GM12891 (cell line): ENCODE measurements at regions not wholly inside any gene's neighbourhood (a gene's known extent, or its start where the extent isn't known, plus 50 kb on each side); places are given as distances from the start of the nearest gene placed in this dataset.

Experiments
- DNase-seq: peaks from one replicate; pipeline ENCODE4 v3.0.0; 2011; ENCODE audit warnings: low spot score; ENCODE audit not compliant: insufficient read length
- FAIRE-seq: peaks from 2 replicates; lab custom pipeline; 2011; peaks lifted over from hg19 to GRCh38; lab: Jason Lieb, UNC
- PAX5 ChIP-seq: IDR thresholded peaks from 2 replicates; pipeline ENCODE4 v1.6.1; 2011; ENCODE audit warnings: low read length, moderate library complexity, mild to moderate bottlenecking; ENCODE audit not compliant: insufficient read depth, severe bottlenecking
- POLR2A ChIP-seq: IDR thresholded peaks from 2 replicates; pipeline ENCODE4 v1.6.1; 2011; ENCODE audit warnings: low read depth, low read length, control low read depth
- POLR2AphosphoS5 ChIP-seq: IDR thresholded peaks from 2 replicates; pipeline ENCODE4 v1.6.1; 2011; ENCODE audit warnings: low read depth, low read length, control low read depth
- POU2F2 ChIP-seq: IDR thresholded peaks from 2 replicates; pipeline ENCODE4 v1.6.1; 2011; ENCODE audit warnings: low read depth, mild to moderate bottlenecking, control low read depth, low read length, moderate library complexity
- SPI1 ChIP-seq: IDR thresholded peaks from 2 replicates; pipeline ENCODE4 v1.6.1; 2011; ENCODE audit warnings: low read depth, low read length, control low read depth
- TAF1 ChIP-seq: IDR thresholded peaks from 2 replicates; pipeline ENCODE4 v1.6.1; 2011; ENCODE audit warnings: low read depth, low read length, control low read depth

GRCh38 chr10:83935911-83936310 lies 203.4 kb upstream of the GHITM start:
- no peak for DNase-seq
- no peak for FAIRE-seq
- TF ChIP-seq TAF1 (no peak), POLR2AphosphoS5 (no peak), POLR2A (no peak), SPI1 (no peak), POU2F2 (no peak), PAX5 (no peak)

DNA sequence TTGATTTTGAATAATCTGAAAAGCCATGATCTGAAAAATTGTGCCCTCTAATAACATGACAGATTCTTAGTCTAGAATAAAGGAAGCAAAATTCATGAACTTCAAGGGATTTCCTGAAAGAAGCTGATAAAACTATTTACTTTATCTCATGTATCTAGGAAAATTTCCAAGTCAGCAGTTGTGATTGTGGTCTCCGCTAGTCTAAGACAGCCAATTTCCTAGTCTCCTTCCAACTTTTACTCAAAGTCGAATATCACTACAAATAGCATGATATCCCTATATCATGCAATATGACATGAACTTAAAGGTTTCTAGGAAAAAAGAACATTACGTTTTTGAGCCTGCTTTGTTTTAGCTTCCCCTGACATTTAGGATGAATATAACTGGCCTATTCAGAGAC lies 202.1 kb upstream of the GHITM start:
- no peak for TF ChIP-seq POLR2AphosphoS5
- no peak for TF ChIP-seq PAX5
- no peak for TF ChIP-seq SPI1
- TF ChIP-seq POLR2A: no peak
- no peak for TF ChIP-seq POU2F2
- no peak for DNase-seq
- no peak for FAIRE-seq

DNA sequence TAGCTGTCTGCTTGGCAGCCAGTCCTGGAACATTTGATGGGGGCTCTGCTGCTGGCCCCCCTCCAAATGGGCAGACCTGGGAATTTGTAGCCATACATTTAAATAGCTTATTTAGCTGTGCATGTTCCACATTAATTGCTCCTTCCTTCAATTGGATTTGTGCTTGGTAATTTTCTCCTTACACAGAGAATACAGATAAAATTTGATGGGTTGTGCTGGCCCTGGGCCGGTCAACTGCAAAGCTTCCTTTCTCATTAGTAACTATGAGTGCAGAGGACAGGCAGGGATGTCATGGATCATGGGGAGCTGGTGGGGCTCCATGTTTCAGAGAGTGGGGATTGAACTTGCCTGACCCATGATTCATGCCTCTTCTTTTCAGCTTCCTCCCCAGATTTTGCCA lies 201.5 kb upstream of the GHITM start:
- DNase-seq: no peak
- FAIRE-seq: no peak
- TF ChIP-seq TAF1: no peak
- no peak for TF ChIP-seq POLR2A
- no peak for TF ChIP-seq POLR2AphosphoS5
- TF ChIP-seq POU2F2: no peak
- TF ChIP-seq SPI1: no peak
- no peak for TF ChIP-seq PAX5

GRCh38 chr10:83941189-83941588 lies 198.1 kb upstream of the GHITM start:
- TF ChIP-seq TAF1 (no peak), POLR2AphosphoS5 (no peak), POLR2A (no peak), POU2F2 (no peak), PAX5 (no peak), SPI1 (no peak)
- FAIRE-seq: no peak
- no peak for DNase-seq

DNA sequence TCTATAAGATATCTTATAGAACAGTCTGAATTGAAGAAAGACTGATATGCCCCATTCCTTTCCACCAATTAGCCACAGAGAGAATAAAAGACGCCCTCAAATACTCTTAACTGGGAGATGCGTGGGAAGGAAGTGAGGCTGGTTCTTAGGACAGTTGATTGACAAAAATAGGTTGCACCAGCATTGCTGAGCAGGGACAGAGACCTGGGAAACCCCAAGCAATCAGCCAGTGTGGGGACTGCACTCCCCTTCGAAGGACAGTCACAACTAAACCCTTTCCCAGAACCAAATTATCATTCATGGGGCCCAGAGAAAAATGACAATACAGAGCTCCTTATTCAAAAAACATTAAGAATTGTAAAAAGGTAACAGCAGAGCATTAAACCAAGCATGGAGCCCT lies 196.9 kb upstream of the GHITM start:
- DNase-seq (no peak), FAIRE-seq (no peak)
- TF ChIP-seq POLR2AphosphoS5 (no peak), POLR2A (no peak), TAF1 (no peak), SPI1 (no peak), PAX5 (no peak), POU2F2 (no peak)

- DNase-seq (no peak), FAIRE-seq (peak; percentile 26)
- TF ChIP-seq TAF1 (no peak), POLR2AphosphoS5 (no peak), SPI1 (no peak), POLR2A (no peak), POU2F2 (no peak), PAX5 (no peak)
Observed at GRCh38 chr10:83943049-83943448, 196.3 kb upstream of the GHITM start.

GRCh38 chr10:83943920-83944319 lies 195.4 kb upstream of the GHITM start:
- TF ChIP-seq SPI1 (no peak), TAF1 (no peak), POLR2A (no peak), POU2F2 (no peak), POLR2AphosphoS5 (no peak), PAX5 (no peak)
- no peak for FAIRE-seq
- no peak for DNase-seq

DNA sequence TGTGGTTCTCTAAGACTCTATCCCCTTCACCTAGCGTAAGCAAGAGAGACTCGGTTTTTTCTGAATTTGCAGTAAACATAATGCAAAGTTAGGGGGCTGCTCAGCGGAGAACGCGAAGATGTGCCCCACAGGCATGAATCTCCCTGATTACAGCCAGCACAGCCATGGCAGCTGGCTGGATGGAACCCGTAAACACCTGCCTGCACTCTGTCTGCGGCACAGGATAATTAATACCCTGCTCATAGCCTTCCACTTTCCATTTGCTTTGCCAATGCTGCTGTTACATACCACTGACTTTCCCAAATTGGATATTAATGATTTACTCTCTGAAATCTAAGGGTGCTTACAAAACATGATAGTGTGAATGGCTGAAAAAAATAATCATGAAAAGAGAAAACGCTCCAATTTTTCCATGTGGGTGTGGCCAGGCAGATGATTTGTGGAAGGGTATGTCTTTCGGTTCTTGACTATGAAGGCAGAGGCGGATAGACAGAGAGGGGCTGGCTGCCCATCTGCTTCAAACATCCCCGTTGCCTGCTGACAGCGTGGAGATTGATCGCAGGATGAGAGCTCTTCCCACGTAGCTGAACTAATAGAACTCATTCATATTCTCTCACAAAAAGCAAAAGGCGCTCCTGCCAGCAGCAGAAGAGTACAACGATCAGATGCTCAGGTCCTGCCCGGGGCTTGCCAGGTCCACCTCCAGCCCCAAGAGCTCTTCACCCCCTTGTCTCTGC lies 193.2 kb upstream of the GHITM start:
- no peak for FAIRE-seq
- no peak for DNase-seq
- TF ChIP-seq POU2F2 (no peak), SPI1 (no peak), POLR2A (no peak), POLR2AphosphoS5 (no peak), PAX5 (no peak), TAF1 (no peak)

DNA sequence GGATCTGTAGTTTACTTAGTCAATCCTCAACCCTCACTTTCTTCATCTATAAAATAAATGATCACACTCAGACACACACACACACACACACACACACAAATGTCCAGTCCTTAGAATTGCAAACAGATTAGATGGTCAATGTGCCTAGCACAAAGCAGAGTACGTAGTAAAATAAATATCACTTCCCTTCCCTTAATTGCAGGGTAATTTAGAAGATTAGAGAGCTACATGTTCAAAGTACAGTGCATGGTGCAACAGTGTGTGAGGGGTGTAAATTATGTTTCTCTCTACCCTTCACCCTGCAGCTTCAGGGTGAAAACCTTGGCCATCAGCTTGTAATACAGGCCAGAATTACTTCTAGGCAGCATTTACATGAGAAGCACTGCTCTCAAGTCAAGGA lies 187.0 kb upstream of the GHITM start:
- no peak for FAIRE-seq

GRCh38 chr10:83953589-83953988 lies 185.7 kb upstream of the GHITM start:
- FAIRE-seq (no peak), DNase-seq (no peak)
- TF ChIP-seq POLR2AphosphoS5: no peak
- no peak for TF ChIP-seq TAF1
- TF ChIP-seq PAX5: no peak
- TF ChIP-seq POLR2A: no peak
- no peak for TF ChIP-seq POU2F2
- TF ChIP-seq SPI1: no peak

More for the DNA sequence above, 187.0 kb upstream of the GHITM start:
- DNase-seq: no peak
- TF ChIP-seq POU2F2 (no peak), TAF1 (no peak), POLR2A (no peak), SPI1 (no peak), POLR2AphosphoS5 (no peak), PAX5 (no peak)

DNA sequence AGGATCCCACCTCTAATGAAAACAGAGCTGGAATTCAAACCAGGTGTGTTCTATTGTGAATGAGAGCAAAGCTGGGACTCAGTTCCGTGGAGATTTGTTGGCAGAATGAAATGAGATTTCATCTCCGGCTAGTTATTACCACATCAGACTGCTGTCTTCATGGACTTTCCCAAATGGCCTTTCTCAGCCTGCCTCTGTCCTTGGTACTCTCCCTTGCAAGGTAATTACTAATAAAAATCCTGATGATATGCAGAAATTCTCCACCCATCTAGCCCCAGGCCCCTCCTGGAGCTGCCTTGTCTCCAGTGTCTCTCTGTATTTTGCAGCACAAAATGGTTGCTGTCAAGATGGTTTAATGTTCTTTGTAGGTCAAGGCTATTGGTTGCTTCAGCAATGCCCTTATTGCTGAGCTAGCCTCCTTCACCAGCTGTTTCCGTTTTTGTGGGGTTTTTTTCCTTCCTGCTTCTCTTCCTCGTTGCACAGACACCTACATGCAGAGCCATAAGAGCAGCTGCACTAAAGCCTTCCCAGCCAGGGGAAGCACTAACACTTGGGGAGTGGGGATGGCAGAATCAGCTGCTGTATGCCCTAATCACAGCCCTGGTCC lies 185.0 kb upstream of the GHITM start:
- no peak for DNase-seq
- no peak for TF ChIP-seq POLR2AphosphoS5
- FAIRE-seq: no peak
